HuH-7 (cell line): ENCODE measurements at regions not wholly inside any gene's neighbourhood (a gene's known extent, or its start where the extent isn't known, plus 50 kb on each side); places are given as distances from the start of the nearest gene placed in this dataset.
A peak's percentile ranks its signal among the peaks of the same experiment; 100 is the strongest.

Experiments
- DNase-seq: peaks from one replicate; pipeline ENCODE4 v3.0.0; 2011; ENCODE audit warnings: low spot score

- no peak for DNase-seq
Observed at GRCh38 chr6:168773788-168774187, 332.8 kb downstream of the SMOC2 start.

GRCh38 chr6:168765752-168766151, 324.8 kb downstream of the SMOC2 start:
- no peak for DNase-seq

GRCh38 chr6:168756009-168756634, 315.1 kb downstream of the SMOC2 start:
- no peak for DNase-seq

GRCh38 chr6:168746643-168747042, 305.7 kb downstream of the SMOC2 start:
- no peak for DNase-seq

- no peak for DNase-seq
Observed at GRCh38 chr6:168746013-168746412, 305.0 kb downstream of the SMOC2 start.

- no peak for DNase-seq
Observed at GRCh38 chr6:168744861-168745260, 303.9 kb downstream of the SMOC2 start.

- no peak for DNase-seq
Observed at GRCh38 chr6:168741942-168742782, 301.2 kb downstream of the SMOC2 start.

- DNase-seq, result no peak
Observed at GRCh38 chr6:168741305-168741704, 300.3 kb downstream of the SMOC2 start.

- no peak for DNase-seq
Observed at GRCh38 chr6:168739381-168739780, 298.4 kb downstream of the SMOC2 start.

- DNase-seq, result peak; percentile 35
Observed at GRCh38 chr6:168737481-168737880, 296.5 kb downstream of the SMOC2 start.

GRCh38 chr6:168737014-168737413, 296.0 kb downstream of the SMOC2 start:
- no peak for DNase-seq

- no peak for DNase-seq
Observed at GRCh38 chr6:168736039-168736438, 295.1 kb downstream of the SMOC2 start.

GRCh38 chr6:168735268-168735949, 294.4 kb downstream of the SMOC2 start:
- no peak for DNase-seq

GRCh38 chr6:168734523-168734922, 293.5 kb downstream of the SMOC2 start:
- no peak for DNase-seq

- DNase-seq, result no peak
Observed at GRCh38 chr6:168732676-168733075, 291.7 kb downstream of the SMOC2 start.

GRCh38 chr6:168730931-168731716, 290.1 kb downstream of the SMOC2 start:
- no peak for DNase-seq

GRCh38 chr6:168728056-168728455, 287.1 kb downstream of the SMOC2 start:
- DNase-seq, result no peak

- no peak for DNase-seq
Observed at GRCh38 chr6:168726312-168726856, 285.4 kb downstream of the SMOC2 start.

- no peak for DNase-seq
Observed at GRCh38 chr6:168725802-168726201, 284.8 kb downstream of the SMOC2 start.

- DNase-seq, result no peak
Observed at GRCh38 chr6:168724669-168725570, 283.9 kb downstream of the SMOC2 start.

GRCh38 chr6:168724033-168724432, 283.0 kb downstream of the SMOC2 start:
- no peak for DNase-seq
